Natural killer cell (primary cell): ENCODE measurements at regions not wholly inside any gene's neighbourhood (a gene's known extent, or its start where the extent isn't known, plus 50 kb on each side); places are given as distances from the start of the nearest gene placed in this dataset.
"Not testable (repeated sequence)": the region's sequence is repeated elsewhere in the genome, so short reads cannot be mapped to it uniquely, and the experiment has no call there.

Experiments used
- ATAC-seq, 3 donors: fragments of 150-1000 bp in 2 of 3; fragments of 200-7000 bp in 1 of 3; cut with Tn5 transposase; 1 replicate in 1 of 3; 2 replicates in 2 of 3; pipeline ENCODE4 v1.10.0; 2021; ENCODE audit warnings: mild to moderate bottlenecking in 2 of 3, moderate library complexity in 2 of 3
- DNase-seq, 2 donors: peaks; one replicate each; pipeline versions ENCODE4 v3.0.0 to v3.0.0-alpha.2; 2013 to 2021; ENCODE audit warnings: mixed read lengths in 1 of 2
- H3K27ac ChIP-seq: one replicate; pipeline ENCODE4 v1.5.1; 2013; ENCODE audit warnings: mild to moderate bottlenecking, low read length
- H3K27me3 ChIP-seq: one replicate; pipeline ENCODE4 v1.6.1; 2013; ENCODE audit warnings: low read length; ENCODE audit not compliant: control insufficient read depth, insufficient read depth
- H3K36me3 ChIP-seq: one replicate; pipeline ENCODE4 v1.6.1; 2013; ENCODE audit warnings: low read length; ENCODE audit not compliant: control insufficient read depth, insufficient read depth
- H3K4me1 ChIP-seq: one replicate; pipeline ENCODE4 v1.6.1; 2013; ENCODE audit warnings: low read length; ENCODE audit not compliant: control insufficient read depth, insufficient read depth
- H3K4me3 ChIP-seq: one replicate; pipeline ENCODE4 v1.5.1; 2013; ENCODE audit warnings: low read length
- H3K9me3 ChIP-seq: one replicate; pipeline ENCODE4 v1.6.1; 2013; ENCODE audit warnings: low read length; ENCODE audit not compliant: control insufficient read depth, insufficient read depth
- H3K27ac Mint-ChIP-seq, 2 donors: one replicate each; pipeline ENCODE4 v1.8.0; 2022; ENCODE audit warnings: mild to moderate bottlenecking in 2 of 2, mixed read lengths in 2 of 2, moderate library complexity in 1 of 2
- H3K27me3 Mint-ChIP-seq, 2 donors: one replicate each; pipeline ENCODE4 v1.8.0; 2022; ENCODE audit warnings: low read depth in 2 of 2, mixed read lengths in 2 of 2
- H3K36me3 Mint-ChIP-seq: one replicate; pipeline ENCODE4 v1.8.0; 2022; ENCODE audit warnings: mixed read lengths
- H3K4me1 Mint-ChIP-seq, 2 donors: one replicate each; pipeline ENCODE4 v1.8.0; 2022; ENCODE audit warnings: mixed read lengths in 2 of 2
- H3K4me3 Mint-ChIP-seq: one replicate; pipeline ENCODE4 v1.8.0; 2022; ENCODE audit warnings: mild to moderate bottlenecking, moderate library complexity, mixed read lengths
- H3K9me3 Mint-ChIP-seq, 2 donors: one replicate each; pipeline ENCODE4 v1.8.0; 2022; ENCODE audit warnings: mixed read lengths in 2 of 2
- WGBS: methylation state at CpG from one replicate; pipeline ENCODE4 v1.1.7; 2013; ENCODE audit warnings: missing lambda C conversion rate; ENCODE audit not compliant: insufficient coverage; 5-methylcytosine and 5-hydroxymethylcytosine counted together
- intact Hi-C: fragments of 100-400 bp; cut with micrococcal nuclease; formaldehyde crosslinking; loops from one replicate; pipeline ENCODE4 v1.14.2; 2022
- TF ChIP-seq, protein P1 (sequence below): fragments of 200-600 bp; IDR thresholded peaks from one replicate; pipeline ENCODE4 v1.8.0; 2022; ENCODE audit warnings: antibody characterized with exemption

DNA sequence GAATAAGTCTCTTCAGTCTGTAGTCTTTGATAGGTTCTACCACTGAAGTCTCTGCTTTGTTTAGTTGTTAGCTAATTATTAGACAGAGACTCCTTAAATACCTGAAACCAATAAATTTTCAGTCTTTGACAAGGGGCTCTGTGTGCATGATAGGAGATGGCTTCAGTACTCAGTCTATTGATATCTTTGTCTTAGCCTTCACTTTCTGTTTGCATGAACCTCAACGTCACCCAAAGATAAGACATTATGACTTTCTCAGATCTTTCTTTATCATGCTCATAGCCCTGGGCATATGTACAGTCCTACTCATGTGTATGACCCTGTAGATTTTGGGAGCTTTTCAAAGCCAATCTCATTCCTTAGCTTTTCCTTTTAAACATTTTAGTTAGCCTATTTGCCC, 183.5 kb upstream of the GCFC2 start:
- ATAC-seq: no peak
- DNase-seq: no peak
- Mint-ChIP-seq H3K4me3 (no peak overlapping the region), H3K27ac (no peak overlapping the region), H3K9me3 (peaks cover 5 to 6% of the 10 kb centered on the region in 2 donors), H3K4me1 (no peaks in the 10 kb centered on the region), H3K27me3 (no peaks in the 10 kb centered on the region), H3K36me3 (no peaks in the 10 kb centered on the region)
- Histone ChIP-seq H3K27me3 (no peaks in the 10 kb centered on the region), H3K27ac (no peak overlapping the region), H3K9me3 (no peaks in the 10 kb centered on the region), H3K36me3 (no peaks in the 10 kb centered on the region), H3K4me1 (no peaks in the 10 kb centered on the region), H3K4me3 (no peak overlapping the region)
- intact Hi-C loops: no loop called here
- TF ChIP-seq, protein P1, sequence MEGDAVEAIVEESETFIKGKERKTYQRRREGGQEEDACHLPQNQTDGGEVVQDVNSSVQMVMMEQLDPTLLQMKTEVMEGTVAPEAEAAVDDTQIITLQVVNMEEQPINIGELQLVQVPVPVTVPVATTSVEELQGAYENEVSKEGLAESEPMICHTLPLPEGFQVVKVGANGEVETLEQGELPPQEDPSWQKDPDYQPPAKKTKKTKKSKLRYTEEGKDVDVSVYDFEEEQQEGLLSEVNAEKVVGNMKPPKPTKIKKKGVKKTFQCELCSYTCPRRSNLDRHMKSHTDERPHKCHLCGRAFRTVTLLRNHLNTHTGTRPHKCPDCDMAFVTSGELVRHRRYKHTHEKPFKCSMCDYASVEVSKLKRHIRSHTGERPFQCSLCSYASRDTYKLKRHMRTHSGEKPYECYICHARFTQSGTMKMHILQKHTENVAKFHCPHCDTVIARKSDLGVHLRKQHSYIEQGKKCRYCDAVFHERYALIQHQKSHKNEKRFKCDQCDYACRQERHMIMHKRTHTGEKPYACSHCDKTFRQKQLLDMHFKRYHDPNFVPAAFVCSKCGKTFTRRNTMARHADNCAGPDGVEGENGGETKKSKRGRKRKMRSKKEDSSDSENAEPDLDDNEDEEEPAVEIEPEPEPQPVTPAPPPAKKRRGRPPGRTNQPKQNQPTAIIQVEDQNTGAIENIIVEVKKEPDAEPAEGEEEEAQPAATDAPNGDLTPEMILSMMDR: no peak
- WGBS: 92% methylated on average over 1 of the region's 1 CpG

DNA sequence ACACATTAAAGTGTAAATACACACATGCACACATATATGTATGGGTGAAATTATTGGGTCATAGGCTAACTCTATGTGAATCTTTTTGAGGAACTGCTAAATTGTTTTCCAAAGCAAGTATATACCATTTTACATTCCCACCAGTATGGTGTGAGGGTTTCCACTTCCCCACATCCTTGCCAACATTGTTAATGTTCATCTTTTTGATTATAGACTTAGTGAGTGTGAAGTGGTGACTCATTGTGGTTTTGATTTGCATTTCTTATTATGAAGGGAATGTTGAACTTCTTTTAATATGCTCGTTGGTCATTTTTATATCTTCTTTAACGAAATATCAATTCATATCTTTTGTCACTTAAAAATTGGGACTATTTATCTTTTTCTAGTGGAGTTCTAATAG, 181.8 kb upstream of the GCFC2 start:
- no peak overlapping the region for H3K4me3 Mint-ChIP-seq
- no peaks in the 10 kb centered on the region for H3K9me3 ChIP-seq
- TF ChIP-seq, protein P1: no peak
- H3K4me1 Mint-ChIP-seq: no peaks in the 10 kb centered on the region
- intact Hi-C loops: no loop called here
- no peak for DNase-seq
- H3K4me3 ChIP-seq: no peak overlapping the region
- peaks cover 3 to 6% of the 10 kb centered on the region in 2 donors for H3K9me3 Mint-ChIP-seq
- no peak overlapping the region for H3K27ac ChIP-seq
- no peak overlapping the region for H3K27ac Mint-ChIP-seq
- ATAC-seq: no peak
- H3K36me3 ChIP-seq: no peaks in the 10 kb centered on the region
- WGBS: no CpG with 5 or more reads among the region's 2 CpGs
- no peaks in the 10 kb centered on the region for H3K36me3 Mint-ChIP-seq
- H3K27me3 ChIP-seq: no peaks in the 10 kb centered on the region
- H3K27me3 Mint-ChIP-seq: no peaks in the 10 kb centered on the region
- H3K4me1 ChIP-seq: no peaks in the 10 kb centered on the region

DNA sequence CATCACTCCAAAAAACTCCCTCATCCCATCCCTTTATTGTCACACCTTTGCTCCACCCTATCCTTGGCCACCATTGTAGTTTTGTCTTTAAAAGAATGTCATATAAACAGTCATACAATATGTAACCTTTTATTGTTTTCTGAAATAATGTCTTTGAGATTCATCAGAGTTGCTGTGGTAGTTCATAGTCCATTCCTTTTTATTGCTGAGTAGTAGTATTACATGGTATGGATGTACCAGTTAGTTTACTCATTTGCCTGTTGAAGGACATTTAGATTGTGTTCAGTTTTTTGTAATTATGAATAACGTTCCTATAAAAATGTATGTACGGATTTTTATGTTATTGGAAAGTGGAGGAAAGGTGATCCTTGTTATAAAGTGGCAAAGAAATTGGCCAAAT, 171.8 kb upstream of the GCFC2 start:
- Mint-ChIP-seq H3K4me3 (no peak overlapping the region), H3K27me3 (no peaks in the 10 kb centered on the region), H3K27ac (no peak overlapping the region), H3K9me3 (peaks cover 7 to 13% of the 10 kb centered on the region in 2 donors), H3K4me1 (no peaks in the 10 kb centered on the region), H3K36me3 (no peaks in the 10 kb centered on the region)
- ATAC-seq (no peak), DNase-seq (no peak)
- TF ChIP-seq, protein P1: no peak
- 89% methylated on average over 2 of the region's 2 CpGs for WGBS
- no peak overlapping the region for H3K4me3 ChIP-seq
- intact Hi-C loops: no loop called here
- no peaks in the 10 kb centered on the region for H3K27me3 ChIP-seq
- H3K9me3 ChIP-seq: no peaks in the 10 kb centered on the region
- no peaks in the 10 kb centered on the region for H3K4me1 ChIP-seq
- H3K36me3 ChIP-seq: no peaks in the 10 kb centered on the region
- no peak overlapping the region for H3K27ac ChIP-seq

DNA sequence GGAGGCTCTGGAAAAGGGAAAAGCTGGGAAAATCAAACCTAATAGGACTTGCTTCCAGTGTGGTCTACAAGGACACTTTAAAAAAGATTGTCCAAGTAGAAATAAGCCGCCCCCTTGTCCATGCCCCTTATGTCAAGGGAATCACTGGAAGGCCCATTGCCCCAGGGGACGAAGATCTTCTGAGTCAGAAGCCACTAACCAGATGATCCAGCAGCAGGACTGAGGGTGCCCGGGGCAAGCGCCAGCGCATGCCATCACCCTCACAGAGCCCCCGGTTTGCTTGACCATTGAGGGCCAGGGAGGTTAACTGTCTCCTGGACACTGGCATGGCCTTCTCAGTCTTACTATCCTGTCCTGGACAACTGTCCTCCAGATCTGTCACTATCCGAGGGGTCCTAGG, 164.9 kb upstream of the GCFC2 start:
- H3K4me3 Mint-ChIP-seq, H3K9me3 ChIP-seq, H3K27ac Mint-ChIP-seq, H3K36me3 Mint-ChIP-seq, H3K4me1 Mint-ChIP-seq, H3K27ac ChIP-seq, DNase-seq, H3K36me3 ChIP-seq, ATAC-seq, H3K4me1 ChIP-seq, H3K27me3 Mint-ChIP-seq, H3K27me3 ChIP-seq, intact Hi-C loops, H3K4me3 ChIP-seq: not testable (repeated sequence)
- H3K9me3 Mint-ChIP-seq: peaks cover 6 to 12% of the 10 kb centered on the region in 2 donors
- 87% methylated on average over 6 of the region's 7 CpGs for WGBS

DNA sequence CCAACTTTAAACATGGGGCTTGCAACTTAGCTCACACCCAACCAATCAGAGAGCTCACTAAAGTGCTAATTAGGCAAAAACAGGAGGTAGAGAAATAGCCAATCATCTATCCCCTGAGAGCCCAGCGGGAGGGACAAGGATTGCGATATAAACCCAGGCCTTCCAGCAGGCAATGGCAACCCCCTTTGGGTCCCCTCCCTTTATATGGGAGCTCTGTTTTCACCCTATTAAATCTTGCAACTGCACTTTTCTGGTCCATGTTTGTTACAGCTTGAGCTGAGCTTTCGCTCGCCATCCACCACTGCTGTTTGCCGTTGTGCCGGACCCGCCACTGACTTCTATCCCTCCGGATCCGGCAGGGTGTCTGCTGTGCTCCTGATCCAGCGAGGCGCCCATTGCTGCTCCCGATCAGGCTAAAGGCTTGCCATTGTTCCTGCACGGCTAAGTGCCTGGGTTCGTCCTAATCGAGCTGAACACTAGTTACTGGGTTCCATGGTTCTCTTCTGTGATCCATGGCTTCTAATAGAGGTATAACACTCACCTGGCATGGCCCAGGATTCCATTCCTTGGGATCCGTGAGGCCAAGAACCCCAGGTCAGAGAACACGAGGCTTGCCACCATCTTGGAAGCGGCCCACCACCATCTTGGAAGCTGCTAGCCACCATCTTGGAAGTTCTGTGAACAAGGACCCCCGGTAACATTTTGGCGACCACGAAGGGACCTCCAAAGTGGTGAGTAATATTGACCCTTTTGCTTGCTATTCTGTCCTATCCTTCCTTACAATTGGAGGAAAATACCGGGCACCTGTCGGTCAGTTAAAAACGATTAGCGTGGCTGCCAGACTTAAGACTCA, 161.3 kb upstream of the GCFC2 start:
- DNase-seq, H3K9me3 ChIP-seq, H3K4me3 ChIP-seq, H3K27ac ChIP-seq, intact Hi-C loops, H3K36me3 ChIP-seq, H3K4me1 Mint-ChIP-seq, H3K27ac Mint-ChIP-seq, ATAC-seq, H3K27me3 ChIP-seq, H3K4me3 Mint-ChIP-seq, H3K36me3 Mint-ChIP-seq, H3K4me1 ChIP-seq, H3K27me3 Mint-ChIP-seq, H3K9me3 Mint-ChIP-seq: not testable (repeated sequence)
- 93% methylated on average over 23 of the region's 25 CpGs for WGBS
